OCI-LY3 (cell line): ENCODE measurements at regions not wholly inside any gene's neighbourhood (a gene's known extent, or its start where the extent isn't known, plus 50 kb on each side); places are given as distances from the start of the nearest gene placed in this dataset.
A peak's percentile ranks its signal among the peaks of the same experiment; 100 is the strongest.

Source experiments
- H2AFZ ChIP-seq: fragments of 200-600, 300-600 bp; shearing (Covaris generic); 2 replicates; pipeline ENCODE4 v1.6.0; 2014; ENCODE audit warnings: antibody characterized with exemption, low read depth, low read length
- H3K27ac ChIP-seq: fragments of 200-600, 300-600 bp; sonication (generic); 2 replicates; pipeline ENCODE4 v1.5.1; 2014; ENCODE audit warnings: mild to moderate bottlenecking, low read length, moderate library complexity, mixed read lengths
- H3K27me3 ChIP-seq: fragments of 200-600, 300-600 bp; sonication (generic); 2 replicates; pipeline ENCODE4 v1.6.1; 2014; ENCODE audit warnings: low read depth, low read length, mixed read lengths
- H3K36me3 ChIP-seq: fragments of 200-600, 300-600 bp; sonication (generic); replicated peaks from 2 replicates; pipeline ENCODE3; 2014; ENCODE audit warnings: low read depth, low read length, mixed read lengths
- H3K4me1 ChIP-seq: fragments of 300-600, 200-600 bp; sonication (generic); 2 replicates; pipeline ENCODE4 v1.6.1; 2014; ENCODE audit warnings: low read length, mixed read lengths
- H3K4me2 ChIP-seq: fragments of 200-600, 300-600 bp; sonication (generic); 2 replicates; pipeline ENCODE4 v1.6.1; 2014; ENCODE audit warnings: low read length, mixed read lengths
- H3K4me3 ChIP-seq: fragments of 300-600, 200-600 bp; sonication (generic); 2 replicates; pipeline ENCODE4 v1.5.1; 2014; ENCODE audit warnings: antibody characterized with exemption, mild to moderate bottlenecking, low read length, moderate library complexity
- H3K79me2 ChIP-seq: fragments of 300-600, 200-600 bp; shearing (Covaris generic); 2 replicates; pipeline ENCODE4 v1.6.1; 2014; ENCODE audit warnings: mild to moderate bottlenecking, low read length, mixed read lengths
- H3K9ac ChIP-seq: fragments of 300-600, 200-600 bp; shearing (Covaris generic); 2 replicates; pipeline ENCODE4 v1.6.0; 2014; ENCODE audit warnings: mild to moderate bottlenecking, low read length, moderate library complexity
- H3K9me3 ChIP-seq: fragments of 200-600, 300-600 bp; shearing (Covaris generic); 2 replicates; pipeline ENCODE4 v1.6.1; 2014; ENCODE audit warnings: low read length, mixed read lengths; ENCODE audit not compliant: insufficient read depth
- H4K20me1 ChIP-seq: fragments of 200-600, 300-600 bp; sonication (generic); 2 replicates; pipeline ENCODE4 v1.6.1; 2016; ENCODE audit warnings: low read length, mixed read lengths; ENCODE audit not compliant: insufficient read depth
- EZH2phosphoT487 ChIP-seq: fragments of 200-600 bp; shearing (Covaris generic); IDR thresholded peaks from 2 replicates; pipeline ENCODE4 v1.6.1; 2018; ENCODE audit warnings: antibody characterized with exemption, mixed run types, low read depth
- TF ChIP-seq, protein P1 (sequence below): fragments of 200-600, 300-600 bp; sonication (generic); IDR thresholded peaks from 2 replicates; pipeline ENCODE4 v1.5.1; 2014; ENCODE audit warnings: antibody characterized with exemption, low read length, low read depth

DNA sequence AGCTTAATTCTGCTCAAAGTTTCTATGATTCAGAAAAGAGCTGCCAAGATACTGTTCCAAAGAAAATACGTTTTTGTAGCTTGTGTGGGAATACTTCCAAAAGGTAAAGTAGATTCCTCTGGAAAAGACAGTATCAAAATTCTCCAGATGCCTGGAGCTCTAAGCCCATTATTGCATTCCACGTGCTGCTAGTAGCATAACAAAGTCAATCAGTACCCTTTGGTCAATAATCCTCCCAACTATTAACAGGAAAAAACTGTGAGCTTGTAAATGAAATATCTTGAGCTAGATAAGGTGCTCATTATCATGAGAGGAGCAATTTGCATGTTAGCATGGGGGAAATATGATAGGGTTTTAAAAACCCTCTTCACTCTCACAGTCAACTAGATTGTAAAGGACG lies 229.5 kb upstream of the TYRP1 start:
- H3K4me3 ChIP-seq: no peak overlapping the region
- H3K27me3 ChIP-seq: no peaks in the 10 kb centered on the region
- H3K9ac ChIP-seq: no peak overlapping the region
- H3K36me3 ChIP-seq: no peaks in the 10 kb centered on the region
- TF ChIP-seq EZH2phosphoT487: no peak
- TF ChIP-seq, protein P1, sequence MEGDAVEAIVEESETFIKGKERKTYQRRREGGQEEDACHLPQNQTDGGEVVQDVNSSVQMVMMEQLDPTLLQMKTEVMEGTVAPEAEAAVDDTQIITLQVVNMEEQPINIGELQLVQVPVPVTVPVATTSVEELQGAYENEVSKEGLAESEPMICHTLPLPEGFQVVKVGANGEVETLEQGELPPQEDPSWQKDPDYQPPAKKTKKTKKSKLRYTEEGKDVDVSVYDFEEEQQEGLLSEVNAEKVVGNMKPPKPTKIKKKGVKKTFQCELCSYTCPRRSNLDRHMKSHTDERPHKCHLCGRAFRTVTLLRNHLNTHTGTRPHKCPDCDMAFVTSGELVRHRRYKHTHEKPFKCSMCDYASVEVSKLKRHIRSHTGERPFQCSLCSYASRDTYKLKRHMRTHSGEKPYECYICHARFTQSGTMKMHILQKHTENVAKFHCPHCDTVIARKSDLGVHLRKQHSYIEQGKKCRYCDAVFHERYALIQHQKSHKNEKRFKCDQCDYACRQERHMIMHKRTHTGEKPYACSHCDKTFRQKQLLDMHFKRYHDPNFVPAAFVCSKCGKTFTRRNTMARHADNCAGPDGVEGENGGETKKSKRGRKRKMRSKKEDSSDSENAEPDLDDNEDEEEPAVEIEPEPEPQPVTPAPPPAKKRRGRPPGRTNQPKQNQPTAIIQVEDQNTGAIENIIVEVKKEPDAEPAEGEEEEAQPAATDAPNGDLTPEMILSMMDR: no peak
- H3K4me1 ChIP-seq: no peaks in the 10 kb centered on the region
- no peak overlapping the region for H3K27ac ChIP-seq
- H3K9me3 ChIP-seq: no peaks in the 10 kb centered on the region
- no peak overlapping the region for H3K4me2 ChIP-seq
- H4K20me1 ChIP-seq: no peaks in the 10 kb centered on the region
- H2AFZ ChIP-seq: no peak overlapping the region
- no peaks in the 10 kb centered on the region for H3K79me2 ChIP-seq

DNA sequence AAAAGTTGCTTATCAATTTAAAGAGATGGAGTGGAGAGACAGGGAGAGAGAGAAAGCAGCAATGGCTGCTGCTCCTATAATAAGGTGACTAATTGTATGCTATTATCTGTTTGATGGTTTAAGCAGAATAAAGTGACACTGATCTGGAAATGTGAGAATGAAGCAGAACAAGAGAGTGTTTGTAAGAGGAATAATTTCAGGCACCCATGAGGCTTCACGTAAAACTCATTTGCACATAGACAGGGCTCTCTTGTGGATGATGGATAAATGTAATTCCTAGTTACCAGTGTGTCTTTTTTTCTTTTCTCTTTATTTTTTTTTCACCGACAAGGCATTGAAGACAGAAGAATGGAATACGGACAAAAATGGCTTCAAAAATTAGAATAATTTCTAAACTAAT lies 228.8 kb upstream of the TYRP1 start:
- no peak overlapping the region for H3K4me2 ChIP-seq
- no peaks in the 10 kb centered on the region for H3K4me1 ChIP-seq
- H3K9ac ChIP-seq: no peak overlapping the region
- no peaks in the 10 kb centered on the region for H3K9me3 ChIP-seq
- H3K27me3 ChIP-seq: no peaks in the 10 kb centered on the region
- no peaks in the 10 kb centered on the region for H3K79me2 ChIP-seq
- TF ChIP-seq EZH2phosphoT487: no peak
- TF ChIP-seq, protein P1: no peak
- no peak overlapping the region for H2AFZ ChIP-seq
- H3K27ac ChIP-seq: no peak overlapping the region
- H3K4me3 ChIP-seq: no peak overlapping the region
- no peaks in the 10 kb centered on the region for H4K20me1 ChIP-seq
- no peaks in the 10 kb centered on the region for H3K36me3 ChIP-seq

DNA sequence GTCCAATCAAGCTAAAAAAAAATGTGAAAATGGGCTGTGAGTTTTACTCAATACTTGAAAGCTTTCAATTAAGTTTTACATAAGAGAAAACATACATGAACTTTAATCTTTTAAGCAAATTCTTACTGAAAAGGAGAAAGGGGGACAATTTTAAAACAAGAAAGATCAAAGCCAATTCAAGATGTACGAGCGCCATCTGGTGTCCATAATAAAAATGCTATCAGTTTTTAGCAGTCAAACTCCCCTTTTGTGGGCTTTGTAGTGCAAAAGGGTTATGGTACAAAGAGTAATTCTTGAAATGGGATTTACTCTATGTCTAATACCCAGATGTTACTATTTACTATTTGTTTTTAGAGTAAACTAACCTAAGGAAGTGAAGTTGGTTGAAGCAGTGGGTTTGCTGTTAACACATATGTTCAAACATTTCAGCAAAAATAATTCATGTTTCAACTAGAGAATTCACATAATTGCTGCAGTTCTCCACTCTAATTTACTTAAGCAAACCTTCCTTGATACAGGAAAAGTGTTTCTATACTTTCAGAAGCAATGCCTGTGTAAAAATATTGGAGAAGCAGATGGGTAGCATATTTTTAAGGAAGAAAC lies 228.2 kb upstream of the TYRP1 start:
- Histone ChIP-seq H2AFZ (no peak overlapping the region), H3K79me2 (no peaks in the 10 kb centered on the region), H3K9me3 (no peaks in the 10 kb centered on the region), H3K27ac (no peak overlapping the region), H3K4me1 (no peaks in the 10 kb centered on the region), H3K27me3 (no peaks in the 10 kb centered on the region), H3K4me3 (no peak overlapping the region), H4K20me1 (no peaks in the 10 kb centered on the region), H3K4me2 (no peak overlapping the region), H3K9ac (no peak overlapping the region), H3K36me3 (no peaks in the 10 kb centered on the region)
- TF ChIP-seq EZH2phosphoT487: no peak
- TF ChIP-seq, protein P1: peak; percentile 85

DNA sequence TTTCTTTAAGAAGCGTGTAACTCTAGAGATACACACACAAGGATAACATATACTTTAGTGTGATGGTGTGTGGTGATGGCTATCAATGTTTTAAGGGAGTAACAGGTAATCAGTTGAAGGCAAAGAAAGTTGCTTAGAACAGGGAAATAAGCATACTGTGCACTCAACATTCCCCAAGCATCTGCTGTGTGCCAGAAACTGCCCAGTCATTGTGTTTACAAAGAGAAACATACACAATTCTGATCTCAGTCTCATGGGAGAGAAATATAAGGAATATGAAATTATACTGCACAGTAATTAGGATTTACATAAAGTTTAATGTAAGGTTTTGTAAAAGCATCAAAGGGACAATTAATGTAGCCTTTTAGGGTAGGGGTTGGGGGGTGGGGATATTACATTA lies 224.1 kb upstream of the TYRP1 start:
- TF ChIP-seq, protein P1: no peak
- no peak for TF ChIP-seq EZH2phosphoT487
- Histone ChIP-seq H3K4me2 (no peak overlapping the region), H3K79me2 (no peaks in the 10 kb centered on the region), H3K9ac (no peak overlapping the region), H4K20me1 (no peaks in the 10 kb centered on the region), H3K36me3 (no peaks in the 10 kb centered on the region), H3K4me1 (no peaks in the 10 kb centered on the region), H3K9me3 (no peaks in the 10 kb centered on the region), H3K27ac (no peak overlapping the region), H3K4me3 (no peak overlapping the region), H3K27me3 (no peaks in the 10 kb centered on the region), H2AFZ (no peak overlapping the region)
